ENCODE measurements at regions not wholly inside any gene's neighbourhood (a gene's known extent, or its start where the extent isn't known, plus 50 kb on each side); places are given as distances from the start of the nearest gene placed in this dataset.
"Not testable (repeated sequence)": the region's sequence is repeated elsewhere in the genome, so short reads cannot be mapped to it uniquely, and the experiment has no call there.

DNA sequence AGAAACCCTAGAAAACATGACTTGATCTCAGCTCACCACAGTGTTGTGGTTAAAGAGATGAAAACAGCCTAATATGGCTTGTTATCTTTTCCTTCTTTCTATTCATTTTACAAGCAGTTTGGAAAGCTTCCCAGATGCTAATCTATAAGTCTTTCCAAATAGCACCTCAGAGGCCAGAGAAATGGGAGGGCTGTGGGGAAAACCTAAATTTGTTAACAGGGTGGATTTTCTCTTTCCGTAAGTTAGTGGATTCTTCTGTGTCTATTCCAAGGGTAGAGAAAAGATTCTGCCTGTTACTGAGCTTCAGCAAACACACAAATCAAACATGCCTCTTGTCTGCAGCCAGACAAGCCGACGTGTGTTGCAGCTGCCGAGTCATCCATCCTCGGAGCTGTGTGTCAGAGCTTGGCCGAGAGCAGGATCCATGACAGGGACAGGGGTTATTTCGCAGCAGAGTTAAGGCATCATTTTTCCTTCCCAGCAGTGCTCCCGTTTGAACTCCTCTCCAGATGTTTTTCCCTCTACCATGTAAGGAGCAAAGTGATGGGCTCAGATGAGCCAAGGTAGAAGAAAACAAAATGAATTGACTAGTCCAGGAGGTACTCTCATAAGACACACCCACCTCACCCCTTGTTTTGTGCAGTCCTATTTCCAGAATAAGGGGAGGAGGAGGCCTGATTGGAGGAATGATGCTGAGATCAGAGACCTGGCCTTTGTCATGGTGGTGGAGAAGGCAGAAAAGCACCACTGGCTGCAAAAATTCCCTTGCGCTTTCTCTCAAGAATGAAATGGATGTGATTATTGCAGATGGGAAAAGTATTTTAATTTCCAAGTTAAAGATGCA is 560.0 kb downstream of the C6orf118 start:
- Histone ChIP-seq H4K20me1 (ENCODE audit: low read depth, low read length) (no peaks in the 10 kb centered on the region), H3K36me3 (ENCODE audit: low read length) (no peaks in the 10 kb centered on the region), H3F3A (ENCODE audit: insufficient read depth) (no peaks in the 10 kb centered on the region), H3K27me3 (ENCODE audit: low read length) (no peaks in the 10 kb centered on the region), H3K27ac (ENCODE audit: low read depth, low read length) (no peak overlapping the region), H3K9me2 (replicated peaks; ENCODE audit: insufficient read depth, low read length) (no peaks in the 10 kb centered on the region), H2AFZ (ENCODE audit: low read depth, low read length, severe bottlenecking) (no peak overlapping the region), H3K4me2 (ENCODE audit: low read depth, low read length, poor library complexity, severe bottlenecking) (no peak overlapping the region), H3K9ac (ENCODE audit: low read length) (no peak overlapping the region), H3K9me3 (ENCODE audit: insufficient read depth, low read length) (no peaks in the 10 kb centered on the region), H3K4me3 (ENCODE audit: insufficient read depth, low read length, poor library complexity, severe bottlenecking) (no peak overlapping the region), H3K79me2 (ENCODE audit: insufficient read depth, low read length) (no peaks in the 10 kb centered on the region)
- TF ChIP-seq EZH2phosphoT487 (conservative IDR thresholded peaks at IDR 0.05; ENCODE audit: low read length): no peak
- TF ChIP-seq, protein P1, sequence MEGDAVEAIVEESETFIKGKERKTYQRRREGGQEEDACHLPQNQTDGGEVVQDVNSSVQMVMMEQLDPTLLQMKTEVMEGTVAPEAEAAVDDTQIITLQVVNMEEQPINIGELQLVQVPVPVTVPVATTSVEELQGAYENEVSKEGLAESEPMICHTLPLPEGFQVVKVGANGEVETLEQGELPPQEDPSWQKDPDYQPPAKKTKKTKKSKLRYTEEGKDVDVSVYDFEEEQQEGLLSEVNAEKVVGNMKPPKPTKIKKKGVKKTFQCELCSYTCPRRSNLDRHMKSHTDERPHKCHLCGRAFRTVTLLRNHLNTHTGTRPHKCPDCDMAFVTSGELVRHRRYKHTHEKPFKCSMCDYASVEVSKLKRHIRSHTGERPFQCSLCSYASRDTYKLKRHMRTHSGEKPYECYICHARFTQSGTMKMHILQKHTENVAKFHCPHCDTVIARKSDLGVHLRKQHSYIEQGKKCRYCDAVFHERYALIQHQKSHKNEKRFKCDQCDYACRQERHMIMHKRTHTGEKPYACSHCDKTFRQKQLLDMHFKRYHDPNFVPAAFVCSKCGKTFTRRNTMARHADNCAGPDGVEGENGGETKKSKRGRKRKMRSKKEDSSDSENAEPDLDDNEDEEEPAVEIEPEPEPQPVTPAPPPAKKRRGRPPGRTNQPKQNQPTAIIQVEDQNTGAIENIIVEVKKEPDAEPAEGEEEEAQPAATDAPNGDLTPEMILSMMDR (IDR thresholded peaks at IDR 0.05; ENCODE audit: insufficient read depth, low read length, poor library complexity, severe bottlenecking): no peak

DNA sequence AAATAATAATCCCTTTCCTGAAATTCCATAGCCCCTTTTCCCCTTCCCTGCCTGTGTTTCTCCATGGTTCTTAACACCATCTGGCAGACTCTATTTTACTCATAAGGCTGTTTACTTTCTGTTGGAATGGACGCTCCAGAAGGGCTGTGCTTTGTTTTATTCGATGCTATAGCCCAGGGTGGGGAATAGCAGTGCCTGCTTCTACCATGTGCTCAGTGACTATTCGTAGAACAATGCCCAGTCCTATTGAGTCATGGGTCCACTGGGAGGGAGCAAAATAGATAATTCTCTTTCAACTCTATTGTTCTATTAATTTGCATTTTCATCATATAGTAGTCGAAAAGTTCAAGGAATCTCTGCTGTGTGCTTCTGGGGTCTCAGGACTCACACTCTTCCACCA is 565.1 kb downstream of the C6orf118 start:
- H3K4me3 ChIP-seq (ENCODE audit: insufficient read depth, low read length, poor library complexity, severe bottlenecking): no peak overlapping the region
- no peaks in the 10 kb centered on the region for H3K9me2 ChIP-seq (replicated peaks; ENCODE audit: insufficient read depth, low read length)
- H4K20me1 ChIP-seq (ENCODE audit: low read depth, low read length): no peaks in the 10 kb centered on the region
- no peaks in the 10 kb centered on the region for H3K79me2 ChIP-seq (ENCODE audit: insufficient read depth, low read length)
- H2AFZ ChIP-seq (ENCODE audit: low read depth, low read length, severe bottlenecking): no peak overlapping the region
- H3F3A ChIP-seq (ENCODE audit: insufficient read depth): no peaks in the 10 kb centered on the region
- H3K9ac ChIP-seq (ENCODE audit: low read length): no peak overlapping the region
- H3K4me2 ChIP-seq (ENCODE audit: low read depth, low read length, poor library complexity, severe bottlenecking): no peak overlapping the region
- H3K36me3 ChIP-seq (ENCODE audit: low read length): no peaks in the 10 kb centered on the region
- no peak for TF ChIP-seq EZH2phosphoT487 (conservative IDR thresholded peaks at IDR 0.05; ENCODE audit: low read length)
- TF ChIP-seq, protein P1 (IDR thresholded peaks at IDR 0.05; ENCODE audit: insufficient read depth, low read length, poor library complexity, severe bottlenecking): no peak
- no peaks in the 10 kb centered on the region for H3K9me3 ChIP-seq (ENCODE audit: insufficient read depth, low read length)
- no peaks in the 10 kb centered on the region for H3K27me3 ChIP-seq (ENCODE audit: low read length)
- no peak overlapping the region for H3K27ac ChIP-seq (ENCODE audit: low read depth, low read length)

DNA sequence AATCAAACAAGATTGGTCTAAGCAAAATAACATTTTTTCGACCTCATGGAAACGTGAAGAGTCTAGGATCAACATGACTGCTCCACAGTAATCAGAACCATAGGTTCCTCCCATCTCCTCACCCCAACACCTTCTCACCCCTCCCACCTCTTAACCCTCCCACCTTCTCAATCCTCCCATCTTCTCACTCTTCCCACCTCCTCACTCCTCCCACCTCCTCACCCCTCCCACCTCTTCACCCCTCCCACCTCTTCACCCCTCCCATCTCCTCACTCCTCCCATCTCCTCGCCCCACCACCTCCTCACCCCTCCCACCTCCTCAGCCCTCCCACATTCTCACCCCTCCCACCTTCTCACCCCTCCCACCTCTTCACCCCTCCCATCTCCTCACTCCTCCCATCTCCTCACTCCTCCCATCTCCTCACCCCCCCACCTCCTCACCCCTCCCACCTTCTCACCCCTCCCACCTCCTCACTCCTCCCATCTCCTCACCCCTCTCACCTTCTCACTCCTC is 567.4 kb downstream of the C6orf118 start:
- Histone ChIP-seq H3K27ac (ENCODE audit: low read depth, low read length) (no peak overlapping the region), H3K27me3 (ENCODE audit: low read length) (no peaks in the 10 kb centered on the region), H3K36me3 (ENCODE audit: low read length) (no peaks in the 10 kb centered on the region), H3K4me2 (ENCODE audit: low read depth, low read length, poor library complexity, severe bottlenecking) (no peak overlapping the region), H3F3A (ENCODE audit: insufficient read depth) (no peaks in the 10 kb centered on the region), H3K9ac (ENCODE audit: low read length) (no peak overlapping the region), H4K20me1 (ENCODE audit: low read depth, low read length) (no peaks in the 10 kb centered on the region), H3K4me3 (ENCODE audit: insufficient read depth, low read length, poor library complexity, severe bottlenecking) (no peak overlapping the region), H3K9me2 (replicated peaks; ENCODE audit: insufficient read depth, low read length) (no peaks in the 10 kb centered on the region), H2AFZ (ENCODE audit: low read depth, low read length, severe bottlenecking) (no peak overlapping the region), H3K79me2 (ENCODE audit: insufficient read depth, low read length) (no peaks in the 10 kb centered on the region), H3K9me3 (ENCODE audit: insufficient read depth, low read length) (no peaks in the 10 kb centered on the region)
- no peak for TF ChIP-seq EZH2phosphoT487 (conservative IDR thresholded peaks at IDR 0.05; ENCODE audit: low read length)
- TF ChIP-seq, protein P1 (IDR thresholded peaks at IDR 0.05; ENCODE audit: insufficient read depth, low read length, poor library complexity, severe bottlenecking): no peak

DNA sequence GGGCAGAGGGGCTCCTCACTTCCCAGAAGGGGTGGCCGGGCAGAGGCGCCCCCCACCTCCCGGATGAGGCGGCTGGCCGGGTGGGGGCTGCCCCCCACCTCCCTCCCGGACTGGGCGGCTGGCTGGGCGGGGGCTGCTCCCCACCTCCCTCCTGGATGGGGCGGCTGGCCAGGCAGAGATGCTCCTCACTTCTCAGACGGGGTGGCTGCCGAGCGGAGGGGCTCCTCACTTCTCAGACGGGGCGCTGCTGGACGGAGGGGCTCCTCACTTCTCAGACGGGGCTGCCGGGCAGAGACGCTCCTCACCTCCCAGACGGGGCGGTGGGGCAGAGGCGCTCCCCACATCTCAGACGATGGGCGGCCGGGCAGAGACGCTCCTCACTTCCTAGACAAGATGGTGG is 573.3 kb downstream of the C6orf118 start:
- not testable (repeated sequence) for H3K4me2 ChIP-seq (ENCODE audit: low read depth, low read length, poor library complexity, severe bottlenecking); H3K27me3 ChIP-seq (ENCODE audit: low read length); H3K9me3 ChIP-seq (ENCODE audit: insufficient read depth, low read length); H4K20me1 ChIP-seq (ENCODE audit: low read depth, low read length); H3F3A ChIP-seq (ENCODE audit: insufficient read depth); H3K4me3 ChIP-seq (ENCODE audit: insufficient read depth, low read length, poor library complexity, severe bottlenecking); H3K9ac ChIP-seq (ENCODE audit: low read length); H3K9me2 ChIP-seq (replicated peaks; ENCODE audit: insufficient read depth, low read length); H3K27ac ChIP-seq (ENCODE audit: low read depth, low read length); H3K36me3 ChIP-seq (ENCODE audit: low read length); H3K79me2 ChIP-seq (ENCODE audit: insufficient read depth, low read length); H2AFZ ChIP-seq (ENCODE audit: low read depth, low read length, severe bottlenecking)
